Calu3 (cell line): ENCODE measurements at regions not wholly inside any gene's neighbourhood (a gene's known extent, or its start where the extent isn't known, plus 50 kb on each side); places are given as distances from the start of the nearest gene placed in this dataset.
"Not testable (repeated sequence)": the region's sequence is repeated elsewhere in the genome, so short reads cannot be mapped to it uniquely, and the experiment has no call there.

Source experiments
- BruUV-seq: library from RNA; stranded (reverse); fragments of 400-500 nt; replicated peaks from 2 replicates; lab custom pipeline; 2021; lab: Mats Ljungman, UMichigan
- CTCF ChIA-PET: fragments of 300-600 bp; sonication (Branson Sonifier 250); formaldehyde crosslinking; loops from one replicate; lab custom pipeline; 2022; ENCODE audit warnings: antibody characterized with exemption; lab: Charles Lee
- DNase-seq: peaks from one replicate; pipeline ENCODE4 v3.0.0; 2022
- H3K27ac Mint-ChIP-seq: one replicate; pipeline ENCODE4 v1.8.0; 2022; ENCODE audit warnings: mixed read lengths; ENCODE audit not compliant: unreplicated experiment
- H3K27me3 Mint-ChIP-seq: one replicate; pipeline ENCODE4 v1.8.0; 2022; ENCODE audit warnings: mixed read lengths; ENCODE audit not compliant: unreplicated experiment
- H3K36me3 Mint-ChIP-seq: one replicate; pipeline ENCODE4 v1.8.0; 2022; ENCODE audit warnings: mild to moderate bottlenecking, moderate library complexity, mixed read lengths; ENCODE audit not compliant: insufficient read depth, unreplicated experiment
- H3K4me1 Mint-ChIP-seq: one replicate; pipeline ENCODE4 v1.8.0; 2022; ENCODE audit warnings: mild to moderate bottlenecking, low read depth, mixed read lengths; ENCODE audit not compliant: unreplicated experiment
- H3K4me3 Mint-ChIP-seq: one replicate; pipeline ENCODE4 v1.8.0; 2022; ENCODE audit warnings: mild to moderate bottlenecking, low read depth, moderate library complexity, mixed read lengths; ENCODE audit not compliant: unreplicated experiment
- H3K9me3 Mint-ChIP-seq: one replicate; pipeline ENCODE4 v1.8.0; 2022; ENCODE audit warnings: low read depth, mixed read lengths; ENCODE audit not compliant: unreplicated experiment
- intact Hi-C: fragments of 100-400 bp; cut with micrococcal nuclease; formaldehyde crosslinking; loops from one replicate; pipeline ENCODE4 v1.10.0; 2022; ENCODE audit not compliant: unreplicated experiment
- TF ChIP-seq, protein P1 (sequence below): fragments of 200-600 bp; IDR thresholded peaks from one replicate; pipeline ENCODE4 v1.8.0; 2022; ENCODE audit warnings: antibody characterized with exemption; ENCODE audit not compliant: unreplicated experiment

GRCh38 chr6:137579612-137580011 lies 85.4 kb upstream of the OLIG3 start:
- CTCF ChIA-PET: interaction anchor here (0.6 kb wide), 1 partner anchor 99 kb away, joined by 3 read pairs; no protein-coding TSS in a partner anchor
- Mint-ChIP-seq H3K9me3 (no peaks in the 10 kb centered on the region), H3K4me3 (no peak overlapping the region), H3K36me3 (no peaks in the 10 kb centered on the region), H3K4me1 (no peaks in the 10 kb centered on the region), H3K27me3 (peaks cover 9% of the 10 kb centered on the region), H3K27ac (no peak overlapping the region)
- intact Hi-C loops: no loop called here
- TF ChIP-seq, protein P1, sequence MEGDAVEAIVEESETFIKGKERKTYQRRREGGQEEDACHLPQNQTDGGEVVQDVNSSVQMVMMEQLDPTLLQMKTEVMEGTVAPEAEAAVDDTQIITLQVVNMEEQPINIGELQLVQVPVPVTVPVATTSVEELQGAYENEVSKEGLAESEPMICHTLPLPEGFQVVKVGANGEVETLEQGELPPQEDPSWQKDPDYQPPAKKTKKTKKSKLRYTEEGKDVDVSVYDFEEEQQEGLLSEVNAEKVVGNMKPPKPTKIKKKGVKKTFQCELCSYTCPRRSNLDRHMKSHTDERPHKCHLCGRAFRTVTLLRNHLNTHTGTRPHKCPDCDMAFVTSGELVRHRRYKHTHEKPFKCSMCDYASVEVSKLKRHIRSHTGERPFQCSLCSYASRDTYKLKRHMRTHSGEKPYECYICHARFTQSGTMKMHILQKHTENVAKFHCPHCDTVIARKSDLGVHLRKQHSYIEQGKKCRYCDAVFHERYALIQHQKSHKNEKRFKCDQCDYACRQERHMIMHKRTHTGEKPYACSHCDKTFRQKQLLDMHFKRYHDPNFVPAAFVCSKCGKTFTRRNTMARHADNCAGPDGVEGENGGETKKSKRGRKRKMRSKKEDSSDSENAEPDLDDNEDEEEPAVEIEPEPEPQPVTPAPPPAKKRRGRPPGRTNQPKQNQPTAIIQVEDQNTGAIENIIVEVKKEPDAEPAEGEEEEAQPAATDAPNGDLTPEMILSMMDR: no peak
- DNase-seq: no peak
- no TSS peak for BruUV-seq

GRCh38 chr6:137581019-137581707 lies 87.0 kb upstream of the OLIG3 start:
- H3K4me1 Mint-ChIP-seq: no peaks in the 10 kb centered on the region
- TF ChIP-seq, protein P1: no peak
- intact Hi-C loops: no loop called here
- BruUV-seq: no TSS peak
- H3K9me3 Mint-ChIP-seq: no peaks in the 10 kb centered on the region
- H3K36me3 Mint-ChIP-seq: no peaks in the 10 kb centered on the region
- CTCF ChIA-PET: no interaction called here
- peaks cover 8% of the 10 kb centered on the region for H3K27me3 Mint-ChIP-seq
- H3K27ac Mint-ChIP-seq: no peak overlapping the region
- DNase-seq: no peak
- H3K4me3 Mint-ChIP-seq: no peak overlapping the region

GRCh38 chr6:137583519-137583918 lies 89.3 kb upstream of the OLIG3 start:
- intact Hi-C loops, DNase-seq, BruUV-seq, H3K4me3 Mint-ChIP-seq, H3K36me3 Mint-ChIP-seq, H3K27ac Mint-ChIP-seq, H3K4me1 Mint-ChIP-seq, H3K9me3 Mint-ChIP-seq: not testable (repeated sequence)
- CTCF ChIA-PET: interaction anchor here (0.6 kb wide), 1 partner anchor 287 kb away, joined by 4 read pairs; no protein-coding TSS in a partner anchor
- H3K27me3 Mint-ChIP-seq: peaks cover 15% of the 10 kb centered on the region

GRCh38 chr6:137588472-137588871 lies 94.3 kb upstream of the OLIG3 start:
- DNase-seq: no peak
- TF ChIP-seq, protein P1: no peak
- no peaks in the 10 kb centered on the region for H3K9me3 Mint-ChIP-seq
- H3K4me1 Mint-ChIP-seq: no peaks in the 10 kb centered on the region
- H3K36me3 Mint-ChIP-seq: no peaks in the 10 kb centered on the region
- CTCF ChIA-PET: no interaction called here
- intact Hi-C loops: no loop called here
- no peak overlapping the region for H3K27ac Mint-ChIP-seq
- no peak overlapping the region for H3K4me3 Mint-ChIP-seq
- no TSS peak for BruUV-seq
- H3K27me3 Mint-ChIP-seq: peaks cover 33% of the 10 kb centered on the region
